GM23338 (cell line): ENCODE measurements at regions not wholly inside any gene's neighbourhood (a gene's known extent, or its start where the extent isn't known, plus 50 kb on each side); places are given as distances from the start of the nearest gene placed in this dataset.

Experiments
- ATAC-seq: fragments of 200-7000 bp; cut with Tn5 transposase; 3 replicates; pipeline ENCODE4 v1.9.1; 2020
- DNase-seq: peaks from one replicate; pipeline ENCODE4 v3.0.0-alpha.2; 2015; ENCODE audit warnings: low spot score
- H2AFZ ChIP-seq: fragments of 200-600 bp; sonication (generic); 2 replicates; pipeline ENCODE4 v1.8.0; 2016; ENCODE audit warnings: antibody characterized with exemption, mild to moderate bottlenecking, moderate library complexity
- H3F3A ChIP-seq: fragments of 200-600 bp; sonication (generic); replicated peaks from 2 replicates; pipeline ENCODE4 v1.8.0; 2017; ENCODE audit warnings: antibody characterized with exemption, mixed run types, low read depth
- H3K27ac ChIP-seq: fragments of 200-600 bp; sonication (generic); 2 replicates; pipeline ENCODE4 v1.6.1; 2016; ENCODE audit warnings: low read depth
- H3K27me3 ChIP-seq: fragments of 200-600 bp; sonication (generic); 2 replicates; pipeline ENCODE4 v1.8.0; 2016; ENCODE audit warnings: mild to moderate bottlenecking, mixed run types, moderate library complexity; ENCODE audit not compliant: insufficient read depth
- H3K36me3 ChIP-seq: fragments of 200-600 bp; sonication (generic); 2 replicates; pipeline ENCODE4 v1.8.0; 2016; ENCODE audit warnings: mild to moderate bottlenecking; ENCODE audit not compliant: insufficient read depth
- H3K4me1 ChIP-seq: fragments of 200-600 bp; sonication (generic); 2 replicates; pipeline ENCODE4 v1.8.0; 2016; ENCODE audit warnings: mild to moderate bottlenecking, moderate library complexity; ENCODE audit not compliant: insufficient read depth
- H3K4me2 ChIP-seq: fragments of 200-600 bp; sonication (generic); 2 replicates; pipeline ENCODE4 v1.7.1; 2017; ENCODE audit warnings: mixed run types
- H3K4me3 ChIP-seq: fragments of 200-600 bp; sonication (generic); 2 replicates; pipeline ENCODE4 v1.6.1; 2016; ENCODE audit warnings: mixed run types
- H3K79me2 ChIP-seq: fragments of 200-600 bp; sonication (generic); replicated peaks from 2 replicates; pipeline ENCODE4 v1.8.0; 2017; ENCODE audit warnings: mild to moderate bottlenecking; ENCODE audit not compliant: insufficient read depth
- H3K9me2 ChIP-seq: fragments of 200-600 bp; sonication (generic); 2 replicates; pipeline ENCODE4 v1.8.0; 2017; ENCODE audit not compliant: insufficient read depth
- H4K20me1 ChIP-seq: fragments of 200-600 bp; sonication (generic); replicated peaks from 2 replicates; pipeline ENCODE4 v1.8.0; 2017; ENCODE audit warnings: mild to moderate bottlenecking; ENCODE audit not compliant: insufficient read depth
- H3K27ac Mint-ChIP-seq: 2 replicates; pipeline ENCODE4 v1.8.0; 2020; ENCODE audit warnings: inconsistent platforms, mild to moderate bottlenecking, moderate library complexity, mixed read lengths
- H3K27me3 Mint-ChIP-seq: 3 replicates; pipeline ENCODE4 v1.8.0; 2022; ENCODE audit warnings: low read depth, mild to moderate bottlenecking, moderate library complexity, mixed read lengths, inconsistent platforms; ENCODE audit not compliant: insufficient read depth, poor library complexity
- H3K36me3 Mint-ChIP-seq: 3 replicates; pipeline ENCODE4 v1.8.0; 2021; ENCODE audit warnings: low read depth, mild to moderate bottlenecking, inconsistent platforms, moderate library complexity, mixed read lengths
- H3K4me1 Mint-ChIP-seq: 3 replicates; pipeline ENCODE4 v1.8.0; 2020; ENCODE audit warnings: mild to moderate bottlenecking, inconsistent platforms, mixed read lengths
- H3K4me3 Mint-ChIP-seq: 3 replicates; pipeline ENCODE4 v1.8.0; 2021; ENCODE audit warnings: moderate library complexity, mild to moderate bottlenecking, inconsistent platforms, mixed read lengths
- H3K9me3 Mint-ChIP-seq: 3 replicates; pipeline ENCODE4 v1.8.0; 2020; ENCODE audit warnings: moderate library complexity, mild to moderate bottlenecking, inconsistent platforms, mixed read lengths
- CTCF ChIP-seq, 2 experiments: fragments of 200-600 bp in 1 of 2; sonication (generic) in 1 of 2; conservative IDR thresholded peaks; 2 replicates each; pipeline versions ENCODE4 v1.5.1 to v1.6.1; 2016 to 2017; ENCODE audit warnings: antibody characterized with exemption in 2 of 2, low read depth in 2 of 2, mild to moderate bottlenecking in 2 of 2, moderate library complexity in 1 of 2
- NANOG ChIP-seq: IDR thresholded peaks from 2 replicates; pipeline ENCODE4 v1.6.1; 2016; ENCODE audit warnings: antibody characterized with exemption, borderline replicate concordance
- STAT1 ChIP-seq: IDR thresholded peaks from one replicate; pipeline ENCODE4 v1.6.1; 2016; ENCODE audit warnings: antibody characterized with exemption; ENCODE audit not compliant: unreplicated experiment
- TF ChIP-seq, protein P1 (sequence below): IDR thresholded peaks from 2 replicates; pipeline ENCODE4 v1.6.1; 2016; ENCODE audit warnings: antibody characterized with exemption
- TF ChIP-seq, protein P2 (sequence below): IDR thresholded peaks from one replicate; pipeline ENCODE4 v1.6.1; 2018; ENCODE audit warnings: antibody characterized with exemption; ENCODE audit not compliant: unreplicated experiment

GRCh38 chr3:161920196-161920595, 423.6 kb downstream of the OTOL1 start:
- Histone ChIP-seq H3K4me3 (no peak overlapping the region), H3K4me2 (no peak overlapping the region), H3K9me2 (no peaks in the 10 kb centered on the region), H3F3A (no peaks in the 10 kb centered on the region), H3K79me2 (no peaks in the 10 kb centered on the region), H3K27me3 (no peaks in the 10 kb centered on the region), H3K36me3 (no peaks in the 10 kb centered on the region; the same call in 1 of the 2 replicates), H3K27ac (no peak overlapping the region), H3K4me1 (no peaks in the 10 kb centered on the region), H4K20me1 (no peaks in the 10 kb centered on the region), H2AFZ (no peak overlapping the region)
- DNase-seq: no peak
- Mint-ChIP-seq H3K9me3 (peaks cover 35% of the 10 kb centered on the region), H3K4me1 (peaks cover 1% of the 10 kb centered on the region; the same call in 1 of the 3 replicates), H3K27me3 (no peaks in the 10 kb centered on the region), H3K27ac (no peak overlapping the region), H3K36me3 (peaks cover 20% of the 10 kb centered on the region), H3K4me3 (no peak overlapping the region)
- ATAC-seq: no peak
- TF ChIP-seq, protein P1, sequence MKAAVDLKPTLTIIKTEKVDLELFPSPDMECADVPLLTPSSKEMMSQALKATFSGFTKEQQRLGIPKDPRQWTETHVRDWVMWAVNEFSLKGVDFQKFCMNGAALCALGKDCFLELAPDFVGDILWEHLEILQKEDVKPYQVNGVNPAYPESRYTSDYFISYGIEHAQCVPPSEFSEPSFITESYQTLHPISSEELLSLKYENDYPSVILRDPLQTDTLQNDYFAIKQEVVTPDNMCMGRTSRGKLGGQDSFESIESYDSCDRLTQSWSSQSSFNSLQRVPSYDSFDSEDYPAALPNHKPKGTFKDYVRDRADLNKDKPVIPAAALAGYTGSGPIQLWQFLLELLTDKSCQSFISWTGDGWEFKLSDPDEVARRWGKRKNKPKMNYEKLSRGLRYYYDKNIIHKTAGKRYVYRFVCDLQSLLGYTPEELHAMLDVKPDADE: no peak
- TF ChIP-seq, protein P2, sequence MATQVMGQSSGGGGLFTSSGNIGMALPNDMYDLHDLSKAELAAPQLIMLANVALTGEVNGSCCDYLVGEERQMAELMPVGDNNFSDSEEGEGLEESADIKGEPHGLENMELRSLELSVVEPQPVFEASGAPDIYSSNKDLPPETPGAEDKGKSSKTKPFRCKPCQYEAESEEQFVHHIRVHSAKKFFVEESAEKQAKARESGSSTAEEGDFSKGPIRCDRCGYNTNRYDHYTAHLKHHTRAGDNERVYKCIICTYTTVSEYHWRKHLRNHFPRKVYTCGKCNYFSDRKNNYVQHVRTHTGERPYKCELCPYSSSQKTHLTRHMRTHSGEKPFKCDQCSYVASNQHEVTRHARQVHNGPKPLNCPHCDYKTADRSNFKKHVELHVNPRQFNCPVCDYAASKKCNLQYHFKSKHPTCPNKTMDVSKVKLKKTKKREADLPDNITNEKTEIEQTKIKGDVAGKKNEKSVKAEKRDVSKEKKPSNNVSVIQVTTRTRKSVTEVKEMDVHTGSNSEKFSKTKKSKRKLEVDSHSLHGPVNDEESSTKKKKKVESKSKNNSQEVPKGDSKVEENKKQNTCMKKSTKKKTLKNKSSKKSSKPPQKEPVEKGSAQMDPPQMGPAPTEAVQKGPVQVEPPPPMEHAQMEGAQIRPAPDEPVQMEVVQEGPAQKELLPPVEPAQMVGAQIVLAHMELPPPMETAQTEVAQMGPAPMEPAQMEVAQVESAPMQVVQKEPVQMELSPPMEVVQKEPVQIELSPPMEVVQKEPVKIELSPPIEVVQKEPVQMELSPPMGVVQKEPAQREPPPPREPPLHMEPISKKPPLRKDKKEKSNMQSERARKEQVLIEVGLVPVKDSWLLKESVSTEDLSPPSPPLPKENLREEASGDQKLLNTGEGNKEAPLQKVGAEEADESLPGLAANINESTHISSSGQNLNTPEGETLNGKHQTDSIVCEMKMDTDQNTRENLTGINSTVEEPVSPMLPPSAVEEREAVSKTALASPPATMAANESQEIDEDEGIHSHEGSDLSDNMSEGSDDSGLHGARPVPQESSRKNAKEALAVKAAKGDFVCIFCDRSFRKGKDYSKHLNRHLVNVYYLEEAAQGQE: no peak
- TF ChIP-seq STAT1: no peak

DNA sequence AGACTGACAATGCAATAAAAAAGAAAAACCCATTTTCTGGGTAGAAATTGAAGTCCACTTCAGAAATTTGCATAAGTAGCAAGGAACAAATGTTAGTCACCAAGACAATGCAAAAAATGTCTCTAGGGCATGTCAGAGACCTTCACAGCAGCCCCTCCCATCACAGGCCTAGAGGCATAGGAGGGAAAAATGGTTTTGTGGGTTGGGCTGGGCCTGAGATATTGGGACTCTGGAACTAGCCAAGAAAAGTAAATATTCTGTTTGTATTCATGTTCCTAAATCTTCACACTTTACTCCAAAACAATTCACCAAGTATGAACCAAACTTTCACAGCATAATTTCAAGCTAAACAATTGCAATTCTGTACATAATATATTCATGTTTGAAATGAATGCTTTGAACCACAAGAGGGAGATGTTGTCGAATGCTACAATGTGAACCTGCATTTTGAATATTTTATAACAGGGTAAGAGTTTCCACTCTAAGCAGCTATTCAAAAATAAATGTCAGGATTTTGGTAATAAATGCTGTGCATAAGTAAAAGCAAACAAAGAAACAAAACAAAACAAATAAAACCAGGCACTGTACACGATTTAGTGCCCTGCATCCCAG, 429.2 kb downstream of the OTOL1 start:
- no peak for DNase-seq
- Histone ChIP-seq H3K79me2 (no peaks in the 10 kb centered on the region), H3K9me2 (no peaks in the 10 kb centered on the region), H3K4me3 (no peak overlapping the region), H3F3A (no peaks in the 10 kb centered on the region), H3K4me2 (no peak overlapping the region), H3K27me3 (no peaks in the 10 kb centered on the region), H4K20me1 (no peaks in the 10 kb centered on the region), H3K4me1 (no peaks in the 10 kb centered on the region), H2AFZ (no peak overlapping the region), H3K27ac (no peak overlapping the region), H3K36me3 (no peaks in the 10 kb centered on the region)
- Mint-ChIP-seq H3K4me3 (no peak overlapping the region), H3K9me3 (peaks cover 30% of the 10 kb centered on the region), H3K27ac (no peak overlapping the region), H3K4me1 (no peaks in the 10 kb centered on the region), H3K36me3 (peaks cover 24% of the 10 kb centered on the region), H3K27me3 (no peaks in the 10 kb centered on the region)
- no peak for ATAC-seq
- TF ChIP-seq NANOG: no peak
- peak in 1 of 2 experiments; percentile 35; a peak in 2 of 4 replicates for TF ChIP-seq CTCF (conservative IDR thresholded peaks at IDR 0.05; ENCODE audit: low read depth in 2 of 2)
